NCI-H1092 treated with DMSO at 0.1 percent for 48 hours (cell line): ENCODE measurements at regions not wholly inside any gene's neighbourhood (a gene's known extent, or its start where the extent isn't known, plus 50 kb on each side); places are given as distances from the start of the nearest gene placed in this dataset.

ENCODE experiments used
- DNase-seq: peaks from one replicate; lab custom pipeline; 2025; lab: John Stamatoyannopoulos, UW

- DNase-seq = no peak
These were observed 110.7 kb upstream of the UQCRFS1 start for GRCh38 chr19:29323440-29324290.

DNA sequence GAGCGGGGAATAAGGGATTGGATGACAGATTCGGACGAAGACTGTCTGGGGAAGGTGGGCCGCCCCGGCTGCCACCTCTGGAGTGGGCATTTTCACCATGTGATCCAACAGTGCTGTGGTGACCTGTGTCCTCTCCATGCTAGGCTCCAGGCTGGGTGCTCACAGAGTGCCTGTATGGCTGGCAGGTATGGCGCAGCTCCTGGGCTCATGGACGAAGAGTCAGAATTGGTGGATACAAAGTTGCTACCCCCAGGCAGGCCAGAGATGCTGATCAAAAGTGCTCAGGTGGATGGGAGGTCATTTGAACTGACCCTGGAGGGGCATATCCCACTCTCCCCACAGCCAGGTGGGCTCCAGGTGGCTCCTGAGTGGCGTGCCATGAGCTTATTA, 111.3 kb upstream of the UQCRFS1 start:
- DNase-seq = no peak

DNA sequence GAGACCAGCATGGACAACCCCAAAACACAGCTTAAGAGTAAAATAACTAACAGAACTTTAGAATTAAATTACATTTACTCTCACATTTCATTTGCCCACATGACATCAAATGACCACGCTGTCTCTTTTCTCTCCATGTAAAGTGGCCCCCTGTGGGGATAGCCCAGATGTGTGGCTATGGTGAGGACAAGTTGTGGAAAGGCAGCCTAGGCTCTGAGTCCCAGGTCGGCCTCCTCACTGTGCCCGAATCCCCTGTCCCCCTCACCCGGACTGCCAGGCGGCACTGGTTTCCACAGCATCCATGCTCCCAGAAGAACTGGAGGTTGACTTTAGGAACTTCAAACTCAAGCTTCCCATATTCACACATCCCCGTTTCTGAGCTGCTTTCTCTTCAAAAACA, 111.8 kb upstream of the UQCRFS1 start:
- no peak for DNase-seq

- DNase-seq = no peak
These were observed 112.5 kb upstream of the UQCRFS1 start for GRCh38 chr19:29325241-29325975.

GRCh38 chr19:29326351-29326750, 113.4 kb upstream of the UQCRFS1 start:
- DNase-seq = no peak

- DNase-seq = no peak
These were observed 114.2 kb upstream of the UQCRFS1 start for GRCh38 chr19:29326849-29327840.

DNA sequence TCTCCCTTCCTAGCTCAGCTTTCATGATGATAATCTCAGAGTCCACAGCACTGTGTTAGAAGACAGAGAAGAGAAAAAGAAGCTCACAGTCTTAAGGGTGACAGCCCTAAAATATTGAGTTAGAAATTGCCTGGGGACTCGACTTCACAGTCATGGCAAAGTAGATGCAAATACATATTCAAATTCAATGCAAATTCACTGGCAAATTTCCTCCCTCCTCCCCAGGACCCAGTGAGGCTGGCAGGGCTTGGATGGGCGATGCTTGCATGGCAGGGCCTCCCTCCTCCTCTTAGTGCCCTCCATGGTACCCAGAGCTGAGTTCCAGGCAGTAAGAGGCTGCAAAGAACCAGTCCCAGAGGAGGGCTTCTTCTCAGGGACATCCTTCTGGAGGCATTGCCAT, 115.6 kb upstream of the UQCRFS1 start:
- DNase-seq = no peak

GRCh38 chr19:29329460-29330134, 116.6 kb upstream of the UQCRFS1 start:
- no peak for DNase-seq

DNA sequence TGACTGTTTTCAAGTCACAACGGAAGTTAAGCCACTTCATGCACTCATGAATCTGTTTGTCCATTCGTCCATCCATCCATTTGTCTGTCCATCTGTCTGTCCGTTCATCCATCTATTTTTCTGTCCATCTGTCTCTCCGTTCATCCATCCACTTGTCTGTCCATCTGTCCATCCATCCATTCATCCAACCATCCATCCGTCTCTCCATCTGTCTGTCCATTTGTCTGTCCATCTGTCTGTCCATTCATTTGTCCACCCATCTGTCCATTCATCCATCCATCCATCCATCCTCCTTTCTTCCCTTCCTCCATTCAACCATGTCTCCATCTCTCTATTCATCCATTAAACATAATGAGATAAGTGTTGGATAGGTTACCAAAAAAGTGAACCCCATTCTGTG, 123.5 kb upstream of the UQCRFS1 start:
- DNase-seq = no peak

GRCh38 chr19:29337029-29337428, 124.1 kb upstream of the UQCRFS1 start:
- DNase-seq = no peak

DNA sequence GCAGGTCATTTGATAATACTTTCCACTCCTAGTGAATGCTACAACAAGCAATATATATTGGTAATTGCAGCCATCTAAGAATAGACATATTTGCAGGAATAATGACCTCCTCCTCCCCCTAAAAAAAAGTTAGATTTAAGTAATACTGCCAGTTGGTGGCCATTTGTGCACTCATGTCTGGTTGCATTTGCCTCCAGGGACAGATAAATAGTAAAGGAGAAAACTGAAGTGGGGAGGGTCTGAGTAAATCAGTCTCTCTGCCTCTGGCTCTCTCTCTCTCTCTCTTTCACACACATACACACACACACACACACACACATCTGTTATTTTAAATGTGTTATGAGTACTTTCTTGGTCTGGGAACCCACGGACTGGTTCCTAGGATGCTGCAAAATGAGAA, 125.5 kb upstream of the UQCRFS1 start:
- no peak for DNase-seq

GRCh38 chr19:29342721-29343120, 129.8 kb upstream of the UQCRFS1 start:
- DNase-seq = no peak

DNA sequence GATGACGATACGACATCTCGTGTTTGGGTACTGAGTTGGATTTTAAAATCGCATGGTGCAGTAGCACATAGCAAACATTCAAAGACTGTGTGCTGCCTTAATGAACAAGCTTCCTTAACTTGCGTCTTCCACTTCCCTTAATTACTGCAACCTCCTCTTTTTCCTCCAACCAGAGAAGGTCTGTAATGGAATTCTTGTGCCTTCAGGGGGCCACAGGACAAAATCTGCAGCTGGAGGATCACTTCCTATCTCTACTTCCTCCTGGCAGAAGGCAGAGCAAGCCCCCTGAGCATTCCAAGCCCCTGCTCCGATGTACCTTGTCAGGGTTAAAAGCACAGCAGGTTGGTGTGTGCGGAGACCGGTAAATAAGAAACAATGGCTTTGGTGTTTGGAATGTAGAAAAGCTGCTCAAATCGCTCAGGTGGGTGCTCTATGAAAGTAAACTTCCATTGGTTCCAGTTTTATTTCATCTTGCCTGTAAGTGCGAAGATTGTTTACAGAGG, 151.3 kb upstream of the UQCRFS1 start:
- no peak for DNase-seq

- no peak for DNase-seq
These were observed 152.0 kb upstream of the UQCRFS1 start for GRCh38 chr19:29364999-29365398.

DNA sequence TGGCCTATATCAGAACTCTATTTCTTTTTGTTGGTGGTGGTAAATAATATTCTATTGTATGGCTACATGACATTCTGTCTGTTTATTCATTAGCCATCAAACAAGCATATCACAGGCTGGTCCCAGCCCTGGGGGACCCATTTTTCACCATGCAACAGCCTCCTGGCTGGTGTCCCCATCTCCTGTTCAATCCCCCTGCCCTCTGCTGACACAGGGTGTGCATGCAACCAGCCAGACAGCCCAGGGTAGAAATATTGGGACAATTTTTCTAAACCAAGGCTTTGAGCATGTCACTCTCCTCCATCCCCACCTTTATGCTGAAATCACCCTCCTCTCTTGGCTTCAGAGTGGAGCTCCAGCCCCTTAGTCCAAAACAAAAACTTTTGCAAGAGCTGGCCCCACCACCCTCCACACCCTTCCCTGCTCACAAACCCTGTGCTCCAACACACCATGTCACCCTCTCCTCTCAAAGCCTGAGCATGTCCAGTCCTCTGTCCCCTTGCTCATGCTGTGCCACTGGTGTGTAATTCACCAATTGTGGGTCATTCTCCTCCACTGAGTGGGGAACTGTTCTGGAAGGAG, 153.0 kb upstream of the UQCRFS1 start:
- no peak for DNase-seq

GRCh38 chr19:29366757-29367156, 153.8 kb upstream of the UQCRFS1 start:
- DNase-seq = no peak

GRCh38 chr19:29367791-29368222, 154.9 kb upstream of the UQCRFS1 start:
- no peak for DNase-seq

GRCh38 chr19:29370276-29370675, 155.5 kb upstream of the VSTM2B start:
- no peak for DNase-seq

- DNase-seq = no peak
These were observed 154.3 kb upstream of the VSTM2B start for GRCh38 chr19:29371251-29372090.

GRCh38 chr19:29372091-29372415, 153.7 kb upstream of the VSTM2B start:
- no peak for DNase-seq
